NB4 (cell line): ENCODE measurements at regions not wholly inside any gene's neighbourhood (a gene's known extent, or its start where the extent isn't known, plus 50 kb on each side); places are given as distances from the start of the nearest gene placed in this dataset.
"Not testable (repeated sequence)": the region's sequence is repeated elsewhere in the genome, so short reads cannot be mapped to it uniquely, and the experiment has no call there.

Experiments used
- DNase-seq: peaks from one replicate; pipeline ENCODE4 v3.0.0; 2010; ENCODE audit warnings: low read depth
- H3K4me3 ChIP-seq: one replicate; pipeline ENCODE4 v1.5.1; 2011; ENCODE audit warnings: mild to moderate bottlenecking, low read depth, low read length, moderate library complexity
- CTCF ChIP-seq: IDR thresholded peaks from one replicate; pipeline ENCODE4 v1.5.1; 2012; ENCODE audit warnings: low read depth, low read length
- MAX ChIP-seq: IDR thresholded peaks from 2 replicates; pipeline ENCODE4 v1.6.1; 2011; ENCODE audit warnings: low read depth, low read length
- MYC ChIP-seq: IDR thresholded peaks from 2 replicates; pipeline ENCODE4 v1.6.1; 2011; ENCODE audit warnings: low read depth, low read length
- POLR2A ChIP-seq: IDR thresholded peaks from 2 replicates; pipeline ENCODE4 v1.6.1; 2011; ENCODE audit warnings: mild to moderate bottlenecking; ENCODE audit not compliant: insufficient read length; ENCODE audit errors: extremely low read depth

GRCh38 chr2:44055664-44056063 is 59.9 kb upstream of the LRPPRC start:
- TF ChIP-seq MYC (no peak), MAX (no peak), CTCF (no peak), POLR2A (no peak)

GRCh38 chr2:44056947-44057346 is 61.2 kb upstream of the LRPPRC start:
- TF ChIP-seq CTCF (no peak), POLR2A (no peak), MYC (no peak), MAX (no peak)
- no peak for DNase-seq
- H3K4me3 ChIP-seq, result no peak overlapping the region

More at GRCh38 chr2:44055664-44056063, 59.9 kb upstream of the LRPPRC start:
- no peak for DNase-seq
- no peak overlapping the region for H3K4me3 ChIP-seq

GRCh38 chr2:44060286-44060685 is 64.5 kb upstream of the LRPPRC start:
- not testable (repeated sequence) for H3K4me3 ChIP-seq
- DNase-seq, result peak; percentile 59

- no peak overlapping the region for H3K4me3 ChIP-seq
- no peak for TF ChIP-seq MYC
- TF ChIP-seq CTCF, result no peak
- TF ChIP-seq MAX, result no peak
- no peak for TF ChIP-seq POLR2A
- DNase-seq, result no peak
These were observed 65.2 kb upstream of the LRPPRC start for GRCh38 chr2:44060990-44061389.

- no peak for TF ChIP-seq MAX
- no peak for TF ChIP-seq POLR2A
- no peak for TF ChIP-seq CTCF
- no peak for TF ChIP-seq MYC
- no peak for DNase-seq
- no peak overlapping the region for H3K4me3 ChIP-seq
These were observed 65.7 kb upstream of the LRPPRC start for GRCh38 chr2:44061469-44061868.

GRCh38 chr2:44061876-44062275 is 66.1 kb upstream of the LRPPRC start:
- H3K4me3 ChIP-seq, result no peak overlapping the region
- peak; percentile 41 for DNase-seq
- TF ChIP-seq CTCF (no peak), MAX (no peak), POLR2A (no peak), MYC (no peak)
